ENCODE measurements at regions not wholly inside any gene's neighbourhood (a gene's known extent, or its start where the extent isn't known, plus 50 kb on each side); places are given as distances from the start of the nearest gene placed in this dataset.

DNA sequence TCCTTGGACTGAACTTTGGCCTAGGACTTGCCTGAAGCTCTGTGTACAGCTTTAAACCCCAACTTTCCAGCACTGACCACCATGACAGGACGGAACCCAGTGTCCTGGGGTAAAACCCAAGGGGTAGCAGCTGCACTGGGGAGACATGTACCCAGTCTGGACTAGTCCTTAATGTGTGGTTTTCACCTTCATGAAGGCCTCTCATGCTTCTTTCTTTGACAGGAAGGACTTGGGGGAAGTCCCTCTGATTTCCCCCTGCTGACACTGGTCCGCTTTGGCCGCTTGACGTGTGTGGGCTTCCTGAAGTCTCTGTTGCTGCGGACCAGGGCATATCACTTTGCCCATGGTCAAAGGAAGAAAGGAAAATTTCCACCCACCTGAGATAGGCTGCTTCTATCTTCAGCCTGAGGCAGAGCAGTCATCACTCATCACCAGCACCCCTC is 66.3 kb upstream of the PRDX6 start (continued):
- TF ChIP-seq POLR2AphosphoS5 (IDR thresholded peaks at IDR 0.05; ENCODE audit: low read depth, low read length), result no peak
- no peak for TF ChIP-seq PHF8 (conservative IDR thresholded peaks at IDR 0.05; ENCODE audit: low read depth, low read length)

Data from H1 (cell line).